Omental fat pad (tissue), 3 donors: ENCODE measurements at regions not wholly inside any gene's neighbourhood (a gene's known extent, or its start where the extent isn't known, plus 50 kb on each side); places are given as distances from the start of the nearest gene placed in this dataset.

Experiments
- ATAC-seq: fragments of 150-250 bp; one replicate; pipeline ENCODE4 v1.9.1; 2016; ENCODE audit warnings: mild to moderate bottlenecking, moderate library complexity; ENCODE audit not compliant: low FRiP score
- DNase-seq: peaks from one replicate; pipeline ENCODE4 v3.0.0-alpha.2; 2019; ENCODE audit warnings: low spot score
- TF ChIP-seq, protein P1 (sequence below), 3 donors: fragments of 450-650 bp; IDR thresholded peaks; one replicate each; pipeline ENCODE4 v1.5.1; 2016 to 2017; ENCODE audit warnings: antibody characterized with exemption in 3 of 3, mild to moderate bottlenecking in 3 of 3, moderate library complexity in 2 of 3

DNA sequence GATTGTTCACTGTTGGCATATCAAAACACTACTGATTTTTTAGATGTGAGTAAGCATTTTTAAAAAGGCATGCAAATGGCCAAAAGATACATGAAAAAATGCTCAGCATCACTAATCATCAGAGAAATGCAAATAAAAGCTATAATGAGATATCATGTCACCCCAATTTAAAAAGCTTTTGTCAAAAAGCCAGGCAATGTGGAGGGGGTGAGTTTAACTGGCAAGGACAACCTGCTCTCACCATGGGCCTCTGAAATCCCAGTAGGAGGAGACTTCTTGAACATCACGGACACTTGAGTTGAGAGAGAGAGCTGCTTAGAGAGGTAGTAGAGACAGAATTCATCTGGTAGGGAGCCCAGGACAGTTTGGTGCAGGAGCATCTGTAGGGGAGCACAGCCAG, 347.1 kb upstream of the MPDZ start:
- TF ChIP-seq, protein P1, sequence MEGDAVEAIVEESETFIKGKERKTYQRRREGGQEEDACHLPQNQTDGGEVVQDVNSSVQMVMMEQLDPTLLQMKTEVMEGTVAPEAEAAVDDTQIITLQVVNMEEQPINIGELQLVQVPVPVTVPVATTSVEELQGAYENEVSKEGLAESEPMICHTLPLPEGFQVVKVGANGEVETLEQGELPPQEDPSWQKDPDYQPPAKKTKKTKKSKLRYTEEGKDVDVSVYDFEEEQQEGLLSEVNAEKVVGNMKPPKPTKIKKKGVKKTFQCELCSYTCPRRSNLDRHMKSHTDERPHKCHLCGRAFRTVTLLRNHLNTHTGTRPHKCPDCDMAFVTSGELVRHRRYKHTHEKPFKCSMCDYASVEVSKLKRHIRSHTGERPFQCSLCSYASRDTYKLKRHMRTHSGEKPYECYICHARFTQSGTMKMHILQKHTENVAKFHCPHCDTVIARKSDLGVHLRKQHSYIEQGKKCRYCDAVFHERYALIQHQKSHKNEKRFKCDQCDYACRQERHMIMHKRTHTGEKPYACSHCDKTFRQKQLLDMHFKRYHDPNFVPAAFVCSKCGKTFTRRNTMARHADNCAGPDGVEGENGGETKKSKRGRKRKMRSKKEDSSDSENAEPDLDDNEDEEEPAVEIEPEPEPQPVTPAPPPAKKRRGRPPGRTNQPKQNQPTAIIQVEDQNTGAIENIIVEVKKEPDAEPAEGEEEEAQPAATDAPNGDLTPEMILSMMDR (IDR thresholded peaks at IDR 0.05): no peak
- ATAC-seq: no peak
- DNase-seq: no peak

DNA sequence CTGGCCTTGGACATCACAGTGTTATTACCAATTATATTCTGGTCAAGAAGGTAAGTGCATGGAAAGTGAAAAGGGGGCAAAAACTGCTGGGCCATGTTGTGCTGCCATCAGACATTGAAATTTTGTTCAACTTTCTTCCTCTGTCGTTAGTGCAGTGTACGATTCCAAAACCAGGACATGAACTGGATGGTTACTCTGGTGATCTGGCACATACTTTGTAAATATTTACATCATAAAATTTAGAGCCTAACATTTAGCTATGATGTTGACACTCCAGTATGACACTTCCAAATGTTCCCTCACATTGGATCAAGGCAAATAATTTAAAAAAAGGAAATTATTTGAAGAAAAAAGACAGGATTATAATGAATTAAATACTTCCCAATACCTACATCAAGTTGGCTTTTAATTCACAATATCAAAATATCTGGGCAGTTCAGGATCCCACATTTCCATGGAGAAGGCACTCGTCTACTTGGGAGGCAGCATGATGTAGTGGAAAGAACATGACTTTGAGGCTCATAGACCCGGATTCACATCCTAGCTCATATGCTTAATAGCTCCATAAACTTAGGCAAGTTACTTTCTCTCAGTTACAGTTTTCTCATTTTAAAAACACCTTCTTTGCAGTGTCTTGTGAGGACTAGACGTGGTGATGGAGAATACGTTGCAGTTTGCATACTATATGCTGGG, 342.5 kb upstream of the MPDZ start:
- ATAC-seq (no peak), DNase-seq (no peak)
- TF ChIP-seq, protein P1 (IDR thresholded peaks at IDR 0.05): no peak

DNA sequence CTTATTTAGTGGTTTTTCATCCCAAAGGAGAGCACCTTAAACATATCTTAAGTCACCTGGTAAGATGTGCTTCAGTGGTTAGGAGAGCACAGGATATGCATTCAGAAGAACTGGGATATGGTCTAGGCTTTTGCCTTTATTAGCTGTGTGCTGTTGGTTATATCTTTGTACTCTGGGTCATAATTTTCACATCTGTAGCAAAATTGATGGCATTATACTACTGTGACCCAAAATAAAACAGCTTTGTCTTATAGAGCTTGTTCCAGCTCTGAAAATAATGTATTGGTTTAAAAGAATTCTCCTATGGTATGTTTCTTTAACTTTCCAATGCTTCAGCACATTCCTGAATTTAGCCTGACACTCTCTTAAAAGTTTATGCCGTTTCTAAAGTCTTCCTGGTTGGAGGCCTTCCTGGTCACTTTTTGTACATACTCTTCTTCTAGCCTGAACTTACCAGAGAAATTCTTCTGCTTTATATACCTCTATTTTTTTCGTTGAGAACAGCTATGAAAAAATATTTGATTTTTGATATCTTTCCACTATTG, 337.1 kb upstream of the MPDZ start:
- TF ChIP-seq, protein P1 (IDR thresholded peaks at IDR 0.05): no peak
- no peak for DNase-seq
- no peak for ATAC-seq

DNA sequence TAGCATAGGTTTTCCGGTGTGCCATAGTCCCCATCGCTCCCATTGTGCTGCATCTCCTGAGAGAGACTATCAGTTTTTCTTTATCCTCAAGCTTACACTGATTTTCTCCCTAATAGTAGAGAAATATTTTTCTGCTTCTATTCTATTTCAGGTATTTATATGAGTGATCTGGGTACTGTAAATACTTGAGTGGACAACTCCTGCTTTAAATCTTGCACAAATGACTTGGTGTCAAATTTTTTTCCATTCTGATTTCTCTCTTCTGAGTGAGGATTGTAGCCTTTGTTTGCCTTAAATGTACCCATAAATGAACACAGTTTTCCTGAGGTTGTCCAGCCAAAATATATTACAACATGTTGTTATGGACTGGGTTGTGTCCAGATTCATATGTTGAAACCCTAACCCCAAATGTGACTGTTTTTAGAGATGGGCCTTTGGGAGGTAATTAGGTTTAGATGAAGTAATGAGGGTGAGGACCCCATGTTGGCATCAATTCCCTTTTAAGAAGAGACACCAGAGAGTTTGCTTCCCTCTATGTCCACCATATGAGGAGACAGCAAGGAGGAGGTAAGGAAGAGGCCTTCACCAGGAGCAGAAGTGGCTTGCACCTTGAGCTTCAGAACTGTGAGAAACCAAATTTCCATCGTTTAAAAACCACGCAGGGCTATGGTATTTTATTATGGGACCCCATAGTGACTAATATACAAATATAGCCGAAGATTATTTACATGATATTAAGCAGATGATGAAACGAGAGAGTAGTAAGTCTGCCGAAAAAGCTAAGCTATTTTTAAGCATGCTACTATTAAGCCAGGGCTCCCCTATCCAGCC, 336.4 kb upstream of the MPDZ start:
- DNase-seq (no peak), ATAC-seq (no peak)
- TF ChIP-seq, protein P1 (IDR thresholded peaks at IDR 0.05): no peak

DNA sequence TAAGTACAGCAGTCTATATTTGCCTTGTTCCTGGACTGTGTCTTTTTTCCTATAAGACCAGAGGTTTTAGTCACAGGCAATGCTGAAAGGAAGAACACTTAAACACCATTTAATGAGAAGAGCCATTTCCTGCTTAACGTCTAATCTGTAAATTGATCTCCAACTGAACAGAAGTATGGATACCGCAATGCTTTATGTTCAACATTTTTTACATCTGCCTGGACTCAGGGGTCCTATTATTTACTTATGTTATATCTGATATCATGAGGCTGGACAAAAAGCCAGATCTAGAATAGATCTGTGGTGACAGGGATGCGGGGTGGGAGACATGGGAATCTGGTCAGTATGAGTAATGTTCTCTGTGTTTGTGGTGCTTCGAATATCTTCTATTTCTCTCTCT, 334.6 kb upstream of the MPDZ start:
- ATAC-seq (no peak), DNase-seq (no peak)
- TF ChIP-seq, protein P1 (IDR thresholded peaks at IDR 0.05): no peak

DNA sequence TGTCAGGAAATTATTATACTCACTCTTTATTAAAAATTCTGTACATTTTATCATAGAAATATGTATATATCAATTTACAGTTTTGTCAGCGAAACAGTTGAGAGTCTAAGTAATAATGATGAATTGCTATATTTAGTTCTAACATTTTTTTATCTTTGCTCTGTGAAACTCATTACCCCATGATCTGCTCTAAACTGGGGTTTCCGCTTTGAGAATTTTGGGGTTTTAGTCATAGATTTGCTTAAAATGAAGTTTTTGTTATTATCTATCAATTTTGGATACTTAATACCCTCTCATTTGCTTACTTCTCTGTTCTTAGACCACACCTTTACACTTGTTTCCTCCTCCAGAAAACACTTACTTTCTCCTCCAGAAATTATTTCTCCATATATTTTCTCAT, 333.8 kb upstream of the MPDZ start:
- TF ChIP-seq, protein P1 (IDR thresholded peaks at IDR 0.05): no peak
- DNase-seq (no peak), ATAC-seq (no peak)
